Stimulated activated CD8-positive, alpha-beta memory T cell treated with anti-CD3 and anti-CD28 coated beads, Interleukin-7, amount 100 ng/mL, for 24 hours (primary cell): ENCODE measurements at regions not wholly inside any gene's neighbourhood (a gene's known extent, or its start where the extent isn't known, plus 50 kb on each side); places are given as distances from the start of the nearest gene placed in this dataset.
"Not testable (repeated sequence)": the region's sequence is repeated elsewhere in the genome, so short reads cannot be mapped to it uniquely, and the experiment has no call there.

ENCODE experiments used
- DNase-seq: peaks from one replicate; pipeline ENCODE4 v3.0.0-alpha.2; 2020; ENCODE audit warnings: low read depth

- DNase-seq, result no peak
These were observed 116.5 kb downstream of the TTC6 start for GRCh38 chr14:37711831-37712475.

DNA sequence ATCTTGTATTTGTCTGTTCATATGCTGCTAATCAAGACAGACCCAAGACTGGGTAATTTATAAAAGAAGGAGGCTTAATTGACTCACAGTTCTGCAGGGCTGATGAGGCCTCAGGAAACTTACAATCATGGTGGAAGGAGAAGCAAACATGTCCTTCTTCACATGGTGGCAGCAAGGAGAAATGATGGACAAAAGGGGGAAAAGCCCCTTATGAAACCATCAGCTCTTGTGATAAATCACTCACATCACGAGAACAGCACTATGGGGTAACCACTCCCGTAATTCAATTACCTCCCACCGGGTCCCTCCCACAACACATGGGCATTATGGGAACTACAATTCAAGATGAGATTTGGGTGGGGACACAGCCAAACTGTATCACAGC lies 117.0 kb downstream of the TTC6 start:
- DNase-seq, result not testable (repeated sequence)

- no peak for DNase-seq
These were observed 117.6 kb downstream of the TTC6 start for GRCh38 chr14:37712976-37713431.

- DNase-seq, result no peak
These were observed 124.7 kb downstream of the TTC6 start for GRCh38 chr14:37720131-37720530.

GRCh38 chr14:37721976-37722659 lies 126.7 kb downstream of the TTC6 start:
- DNase-seq, result no peak

DNA sequence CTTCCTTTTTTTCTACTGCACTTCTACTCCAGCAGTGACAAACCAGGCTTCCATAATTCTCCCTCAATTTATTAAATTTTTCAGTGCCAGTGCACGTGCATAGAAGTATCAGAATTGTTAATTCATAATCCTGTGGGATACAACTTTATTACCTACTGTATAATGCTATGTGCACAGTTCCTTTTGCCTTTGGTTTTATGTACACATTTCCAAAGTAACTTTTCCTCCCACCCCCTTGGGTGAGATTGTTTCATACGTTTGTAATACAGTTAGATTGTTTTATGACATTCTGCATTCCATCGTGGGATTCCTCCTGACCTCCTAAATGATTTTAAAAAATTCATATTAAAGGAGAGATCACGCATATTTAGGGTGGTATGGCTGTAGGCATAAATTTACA lies 128.1 kb downstream of the TTC6 start:
- DNase-seq, result no peak

DNA sequence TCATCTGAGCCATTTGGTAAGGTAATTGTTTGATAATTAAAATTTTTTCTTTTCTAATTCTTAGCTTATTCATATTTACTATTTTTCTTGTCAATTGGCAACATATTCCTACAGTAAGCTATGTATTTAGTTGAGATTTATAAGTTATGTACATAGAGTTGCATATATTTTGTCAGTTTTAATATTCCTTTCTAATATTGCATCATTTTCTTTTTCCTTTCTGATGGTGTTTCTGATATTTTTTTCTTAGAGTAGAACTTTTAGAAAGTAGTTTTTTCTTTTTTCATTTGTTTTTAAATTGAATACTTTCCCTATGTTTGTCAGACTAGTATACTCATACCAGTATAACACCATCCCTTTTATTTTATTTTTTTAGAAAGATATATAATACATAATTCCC lies 131.3 kb downstream of the TTC6 start:
- DNase-seq, result no peak

GRCh38 chr14:37729218-37729617 lies 133.8 kb downstream of the TTC6 start:
- DNase-seq, result no peak

DNA sequence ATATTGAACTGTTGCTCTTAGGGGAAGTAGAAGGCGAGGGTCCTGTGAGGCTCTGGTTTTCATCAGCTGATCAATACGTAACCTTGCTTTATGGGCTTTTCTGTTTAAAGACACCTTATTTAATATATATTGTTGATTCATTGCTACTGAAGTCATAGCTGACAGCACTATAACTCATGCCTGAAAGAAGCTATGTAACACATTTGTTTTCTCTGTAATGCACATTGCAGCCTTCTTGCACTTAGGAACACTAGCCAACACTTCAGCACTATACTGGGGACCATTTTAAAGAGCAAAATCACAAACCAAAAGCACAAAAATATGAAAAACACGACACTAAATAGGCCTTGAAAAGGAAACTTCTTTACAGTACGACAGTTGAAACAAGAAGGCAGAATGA lies 135.7 kb downstream of the TTC6 start:
- no peak for DNase-seq

GRCh38 chr14:37745657-37746056 lies 150.2 kb downstream of the TTC6 start:
- no peak for DNase-seq

DNA sequence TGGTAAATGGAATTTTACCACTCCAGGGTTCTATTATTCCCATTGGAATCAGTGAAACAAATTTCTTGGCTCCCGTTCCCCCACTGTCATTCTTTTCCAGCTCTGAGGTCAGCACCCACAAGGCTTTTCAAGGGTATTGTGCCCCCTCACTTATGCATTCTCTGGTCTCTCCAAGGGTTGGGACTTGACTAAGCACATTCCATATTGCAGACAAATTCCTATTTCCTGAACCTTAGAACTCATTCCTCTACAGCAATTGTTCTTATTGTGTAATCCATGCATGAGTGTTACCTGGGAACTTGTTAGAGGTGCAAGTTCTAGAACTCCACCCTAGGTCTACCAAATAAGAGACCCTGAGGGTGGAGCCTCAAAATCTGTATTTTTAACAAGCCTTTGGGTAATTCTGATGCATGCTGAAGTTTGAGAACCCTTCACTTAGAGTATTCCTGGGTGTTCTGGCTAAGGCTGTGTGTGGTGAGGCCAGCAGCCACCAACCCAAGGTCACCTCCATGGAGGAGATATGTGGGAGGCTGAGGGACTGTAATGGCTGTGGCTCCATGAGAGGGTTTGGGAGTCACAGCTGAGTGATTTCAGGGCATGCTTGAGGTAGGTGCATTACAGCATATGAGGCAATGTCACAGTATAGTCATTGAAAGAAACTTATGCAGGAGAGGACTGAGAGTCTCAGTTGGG lies 150.9 kb downstream of the TTC6 start:
- DNase-seq, result no peak

GRCh38 chr14:37753459-37753858 lies 158.0 kb downstream of the TTC6 start:
- no peak for DNase-seq

- not testable (repeated sequence) for DNase-seq
These were observed 164.8 kb downstream of the TTC6 start for GRCh38 chr14:37760275-37760674.

DNA sequence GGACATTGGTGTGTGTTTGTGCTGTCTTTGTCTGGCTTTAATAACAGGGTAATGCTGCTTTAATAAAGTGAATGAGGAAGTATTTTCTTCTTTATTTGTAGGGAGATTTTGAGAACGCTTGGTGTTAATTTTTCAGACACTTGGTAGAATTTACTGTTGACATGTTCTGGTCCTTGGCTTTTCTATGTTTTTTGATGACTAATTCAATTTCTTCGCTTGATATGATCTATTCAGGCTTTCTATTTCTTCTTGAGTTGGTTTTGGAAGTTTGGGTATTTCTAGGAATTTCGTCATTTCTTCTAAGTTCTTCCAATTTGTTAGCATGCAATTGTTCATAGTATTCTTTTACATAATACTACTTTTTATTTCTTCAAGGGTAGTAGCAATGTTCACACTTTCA lies 167.8 kb downstream of the TTC6 start:
- DNase-seq, result no peak

- DNase-seq, result not testable (repeated sequence)
These were observed 176.9 kb downstream of the TTC6 start for GRCh38 chr14:37772283-37772682.

DNA sequence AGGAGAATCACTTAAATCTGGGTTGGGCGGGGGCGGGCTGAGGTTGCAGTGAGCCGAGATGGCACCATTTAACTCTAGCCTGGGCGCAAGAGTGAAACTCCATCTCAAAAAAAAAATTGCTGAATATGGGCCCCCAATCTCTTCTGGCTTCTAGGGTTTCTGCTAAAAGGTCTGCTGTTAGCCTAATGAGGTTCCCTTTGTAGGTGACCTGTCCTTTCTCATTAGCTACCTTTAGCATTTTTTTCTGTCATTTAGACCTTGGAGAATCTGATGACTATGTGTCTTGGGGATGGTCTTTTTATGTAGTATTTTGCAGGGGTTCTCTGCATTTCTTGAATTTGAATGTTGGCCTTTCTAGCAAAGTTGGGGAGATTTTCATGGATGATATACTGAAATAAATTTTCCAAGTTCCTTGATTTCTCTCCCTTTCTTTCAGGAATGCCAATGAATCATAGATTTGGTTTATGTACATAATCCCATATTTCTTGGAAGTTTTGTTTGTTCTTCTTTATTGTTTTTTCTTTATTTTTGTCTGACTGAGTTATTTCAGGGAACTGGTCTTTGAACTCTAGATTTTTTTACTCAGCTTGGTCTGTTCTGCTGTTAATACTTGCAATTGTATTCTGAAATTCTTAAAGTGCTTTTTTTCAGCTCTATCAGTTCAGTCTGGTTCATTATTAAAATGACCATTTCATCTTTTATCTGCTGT lies 181.5 kb downstream of the TTC6 start:
- DNase-seq, result no peak

DNA sequence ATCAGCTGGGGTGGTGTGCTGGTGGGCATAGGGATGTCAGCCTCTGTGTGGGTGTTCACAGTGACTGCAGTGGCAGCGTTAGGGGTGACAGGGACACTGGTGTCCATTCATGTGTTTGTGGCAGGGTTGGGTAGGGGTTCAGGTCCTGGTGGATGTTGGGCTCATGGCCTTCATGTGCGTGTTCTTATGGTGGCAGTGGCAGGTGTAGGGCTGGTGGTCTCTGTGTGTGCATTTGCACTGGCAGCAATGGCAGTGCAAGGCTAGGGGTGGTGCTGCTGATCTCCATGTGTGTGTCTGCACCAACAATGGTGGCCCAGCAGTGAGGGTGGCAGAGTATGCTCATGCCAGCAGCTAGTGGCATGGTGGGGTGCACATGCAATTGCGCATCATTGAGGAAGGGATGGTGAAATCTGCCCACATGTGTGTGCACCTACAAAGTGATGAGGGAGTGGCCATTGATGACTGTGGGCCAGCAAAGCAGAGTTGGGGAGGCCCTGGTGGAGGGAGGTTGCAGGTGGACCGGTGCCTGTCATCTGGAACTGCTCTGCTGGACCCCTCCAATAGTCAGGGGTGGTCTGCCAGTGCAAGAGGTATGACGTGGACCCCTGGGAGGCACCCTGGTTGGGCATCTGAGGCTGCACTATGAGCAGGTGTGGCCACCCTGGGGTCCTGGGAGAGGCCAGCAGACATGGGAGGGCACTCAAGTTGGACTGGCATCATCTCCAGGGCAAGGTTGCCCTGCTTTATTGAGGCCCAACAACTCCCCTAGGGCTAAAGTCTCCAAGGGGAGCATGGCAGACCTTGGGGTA lies 182.9 kb downstream of the TTC6 start:
- no peak for DNase-seq

GRCh38 chr14:37779480-37779879 lies 184.1 kb downstream of the TTC6 start:
- DNase-seq, result no peak

DNA sequence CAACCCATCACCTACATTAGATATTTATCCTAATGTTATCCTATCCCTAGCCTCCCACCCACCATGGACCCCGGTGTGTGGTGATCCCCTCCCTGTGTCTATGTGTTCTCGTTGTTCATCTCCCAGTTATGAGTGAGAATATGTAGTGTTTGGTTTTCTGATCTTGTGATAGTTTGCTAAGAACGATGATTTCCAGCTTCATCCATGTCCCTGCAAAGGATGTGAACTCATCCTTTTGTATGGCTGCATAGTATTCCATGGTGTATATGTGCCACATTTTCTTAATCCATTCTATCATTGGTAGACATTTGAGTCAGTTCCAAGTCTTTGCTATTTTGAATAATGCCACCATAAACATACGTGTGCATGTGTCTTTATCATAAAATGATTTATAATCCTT lies 185.3 kb downstream of the TTC6 start:
- not testable (repeated sequence) for DNase-seq

DNA sequence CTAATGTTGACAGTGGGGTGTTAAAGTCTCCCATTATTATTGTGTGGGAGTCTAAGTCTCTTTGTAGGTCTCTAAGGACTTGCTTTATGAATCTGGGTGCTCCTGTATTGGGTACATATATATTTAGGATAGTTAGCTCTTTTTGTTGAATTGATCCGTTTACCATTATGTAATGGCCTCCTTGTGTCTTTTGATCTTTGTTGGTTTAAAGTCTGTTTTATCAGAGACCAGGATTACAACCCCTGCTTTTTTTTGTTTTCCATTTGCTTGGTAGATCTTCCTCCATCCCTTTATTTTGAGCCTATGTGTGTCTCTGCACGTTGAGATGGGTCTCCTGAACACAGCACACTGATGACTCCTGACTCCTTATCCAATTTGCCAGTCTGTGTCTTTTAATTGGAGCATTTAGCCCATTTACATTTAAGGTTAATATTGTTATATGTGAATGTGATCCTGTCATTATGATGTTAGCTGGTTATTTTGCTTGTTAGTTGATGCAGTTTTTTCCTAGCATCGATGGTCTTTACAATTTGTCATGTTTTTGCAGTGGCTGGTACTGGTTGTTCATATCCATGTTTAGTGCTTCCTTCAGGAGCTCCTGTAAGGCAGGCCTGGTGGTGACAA lies 188.9 kb downstream of the TTC6 start:
- not testable (repeated sequence) for DNase-seq

DNA sequence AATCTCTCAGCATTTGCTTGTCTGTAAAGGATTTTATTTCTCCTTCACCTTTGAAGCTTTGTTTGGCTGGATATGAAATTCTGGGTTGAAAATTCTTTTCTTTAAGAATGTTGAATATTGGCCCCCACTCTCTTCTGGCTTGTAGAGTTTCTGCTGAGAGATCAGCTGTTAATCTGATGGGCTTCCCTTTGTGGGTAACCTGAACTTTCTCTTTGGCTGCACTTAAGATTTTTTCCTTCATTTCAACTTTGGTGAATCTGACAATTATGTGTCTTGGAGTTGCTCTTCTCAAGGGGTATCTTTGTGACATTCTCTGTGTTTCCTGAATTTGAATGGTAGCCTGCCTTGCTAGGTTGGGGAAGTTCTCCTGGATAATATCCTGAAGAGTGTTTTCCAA lies 189.4 kb downstream of the TTC6 start:
- DNase-seq, result not testable (repeated sequence)
